Gastroesophageal sphincter (tissue), 3 donors: ENCODE measurements at regions not wholly inside any gene's neighbourhood (a gene's known extent, or its start where the extent isn't known, plus 50 kb on each side); places are given as distances from the start of the nearest gene placed in this dataset.

ENCODE experiments used
- EP300 ChIP-seq: sonication (generic); formaldehyde crosslinking; IDR thresholded peaks from one replicate; pipeline ENCODE4 v1.6.1; 2017; ENCODE audit warnings: antibody characterized with exemption, mild to moderate bottlenecking
- POLR2A ChIP-seq, 2 donors: fragments of 450-650 bp; IDR thresholded peaks; one replicate each; pipeline ENCODE4 v1.6.1; 2017; ENCODE audit warnings: antibody characterized with exemption in 2 of 2, mild to moderate bottlenecking in 2 of 2, moderate library complexity in 1 of 2
- POLR2AphosphoS5 ChIP-seq: sonication (generic); formaldehyde crosslinking; IDR thresholded peaks from one replicate; pipeline ENCODE4 v1.6.1; 2017; ENCODE audit warnings: antibody characterized with exemption
- TF ChIP-seq, protein P1 (sequence below), 4 experiments: fragments of 200-600 bp in 2 of 4; fragments of 450-650 bp in 2 of 4; sonication (generic) in 1 of 4; IDR thresholded peaks; one replicate each; pipeline ENCODE4 v1.5.1; 2017 to 2019; ENCODE audit warnings: antibody characterized with exemption in 4 of 4, mild to moderate bottlenecking in 2 of 4, moderate library complexity in 2 of 4

- TF ChIP-seq, protein P1, sequence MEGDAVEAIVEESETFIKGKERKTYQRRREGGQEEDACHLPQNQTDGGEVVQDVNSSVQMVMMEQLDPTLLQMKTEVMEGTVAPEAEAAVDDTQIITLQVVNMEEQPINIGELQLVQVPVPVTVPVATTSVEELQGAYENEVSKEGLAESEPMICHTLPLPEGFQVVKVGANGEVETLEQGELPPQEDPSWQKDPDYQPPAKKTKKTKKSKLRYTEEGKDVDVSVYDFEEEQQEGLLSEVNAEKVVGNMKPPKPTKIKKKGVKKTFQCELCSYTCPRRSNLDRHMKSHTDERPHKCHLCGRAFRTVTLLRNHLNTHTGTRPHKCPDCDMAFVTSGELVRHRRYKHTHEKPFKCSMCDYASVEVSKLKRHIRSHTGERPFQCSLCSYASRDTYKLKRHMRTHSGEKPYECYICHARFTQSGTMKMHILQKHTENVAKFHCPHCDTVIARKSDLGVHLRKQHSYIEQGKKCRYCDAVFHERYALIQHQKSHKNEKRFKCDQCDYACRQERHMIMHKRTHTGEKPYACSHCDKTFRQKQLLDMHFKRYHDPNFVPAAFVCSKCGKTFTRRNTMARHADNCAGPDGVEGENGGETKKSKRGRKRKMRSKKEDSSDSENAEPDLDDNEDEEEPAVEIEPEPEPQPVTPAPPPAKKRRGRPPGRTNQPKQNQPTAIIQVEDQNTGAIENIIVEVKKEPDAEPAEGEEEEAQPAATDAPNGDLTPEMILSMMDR (IDR thresholded peaks at IDR 0.05): no peak
- TF ChIP-seq EP300 (no peak), POLR2AphosphoS5 (no peak), POLR2A (IDR thresholded peaks at IDR 0.05) (no peak)
These were observed 799.5 kb upstream of the LRRN3 start for GRCh38 chr7:110291430-110291829.
